K562 (cell line): ENCODE measurements at regions not wholly inside any gene's neighbourhood (a gene's known extent, or its start where the extent isn't known, plus 50 kb on each side); places are given as distances from the start of the nearest gene placed in this dataset.
A peak's percentile ranks its signal among the peaks of the same experiment; 100 is the strongest.

Experiments
- ATAC-seq: fragments of 200-7000 bp; cut with Tn5 transposase; 3 replicates; pipeline ENCODE4 v1.9.1; 2020; ENCODE audit warnings: moderate library complexity
- BruUV-seq: library from RNA; stranded (reverse); fragments of 400-500 nt; replicated peaks from 2 replicates; lab custom pipeline; 2021; lab: Mats Ljungman, UMichigan
- CTCF ChIA-PET: fragments of 300-600 bp; formaldehyde crosslinking; extraction: SDS; loops from one replicate; lab custom pipeline; 2021; ENCODE audit warnings: low intra/inter-chr PET ratio; lab: Yijun Ruan, JAX
- POLR2A ChIA-PET: fragments of 300-600, 350-650 bp; sonication (Branson Sonifier 250); formaldehyde crosslinking; extraction: SDS; loops from one replicate; lab custom pipeline; 2021; ENCODE audit warnings: antibody characterized with exemption, inconsistent platforms; lab: Yijun Ruan, JAX
- DNase-seq, 4 experiments: peaks; one replicate each; pipeline versions ENCODE4 v3.0.0 to v3.0.0-alpha.2; 2011 to 2018; ENCODE audit warnings: low spot score in 3 of 4, mixed read lengths in 3 of 4; ENCODE audit errors: extremely low read depth in 1 of 4
- FAIRE-seq: peaks from 2 replicates; lab custom pipeline; 2011; peaks lifted over from hg19 to GRCh38; lab: Jason Lieb, UNC
- H2AFZ ChIP-seq: 2 replicates; pipeline ENCODE4 v1.6.0; 2011; ENCODE audit warnings: low read depth, low read length, control low read depth, inconsistent platforms
- H3K27ac ChIP-seq: fragments of 200-600 bp; 3 replicates; pipeline ENCODE4 v1.8.0; 2011; ENCODE audit warnings: low read depth, mild to moderate bottlenecking, control low read depth, inconsistent platforms, low read length, moderate library complexity, mixed read lengths; ENCODE audit errors: extremely low read depth
- H3K27me3 ChIP-seq, 2 experiments: fragments of 300-600 bp in 1 of 2; 2 replicates in 1 of 2; 3 replicates in 1 of 2; pipeline versions ENCODE4 v1.6.0 to v1.8.0; 2011; ENCODE audit warnings: inconsistent platforms in 2 of 2, low read length in 2 of 2, mild to moderate bottlenecking in 1 of 2, mixed read lengths in 1 of 2, moderate library complexity in 1 of 2; ENCODE audit not compliant: control insufficient read depth in 2 of 2, insufficient read depth in 2 of 2
- H3K36me3 ChIP-seq: fragments of 300-600 bp; 3 replicates; pipeline ENCODE4 v1.8.0; 2011; ENCODE audit warnings: mild to moderate bottlenecking, low read length, inconsistent platforms; ENCODE audit not compliant: control insufficient read depth, insufficient read depth
- H3K4me1 ChIP-seq, 2 experiments: fragments of 200-600 bp in 1 of 2; replicated peaks in 1 of 2; 2 replicates in 1 of 2; 3 replicates in 1 of 2; pipeline versions ENCODE4 v1.5.1 to v1.8.0; 2011; ENCODE audit warnings: inconsistent platforms in 2 of 2, low read length in 2 of 2, mild to moderate bottlenecking in 1 of 2, mixed read lengths in 1 of 2, moderate library complexity in 1 of 2; ENCODE audit not compliant: control insufficient read depth in 2 of 2, insufficient read depth in 2 of 2
- H3K4me2 ChIP-seq: 2 replicates; pipeline ENCODE4 v1.6.1; 2011; ENCODE audit warnings: low read length, control low read depth, inconsistent platforms, mixed read lengths; ENCODE audit not compliant: insufficient read depth
- H3K4me3 ChIP-seq: fragments of 200-600 bp; sonication (generic), shearing (Covaris generic); 2 replicates; pipeline ENCODE4 v1.5.1; 2016; ENCODE audit warnings: control low read depth, inconsistent platforms
- H3K79me2 ChIP-seq: fragments of 200-600 bp; 3 replicates; pipeline ENCODE4 v1.8.0; 2011; ENCODE audit warnings: low read length, inconsistent platforms; ENCODE audit not compliant: control insufficient read depth, insufficient read depth
- H3K9ac ChIP-seq, 2 experiments: 2 replicates each; pipeline versions ENCODE4 v1.6.0 to v1.6.1; 2011; ENCODE audit warnings: low read depth in 2 of 2, low read length in 2 of 2, control low read depth in 1 of 2, inconsistent platforms in 1 of 2, mild to moderate bottlenecking in 1 of 2, mixed read lengths in 1 of 2; ENCODE audit not compliant: insufficient read depth in 1 of 2
- H3K9me1 ChIP-seq: one replicate; pipeline ENCODE4 v1.6.0; 2011; ENCODE audit warnings: inconsistent platforms, mild to moderate bottlenecking, low read length, moderate library complexity; ENCODE audit not compliant: control insufficient read depth, insufficient read depth
- H3K9me3 ChIP-seq: replicated peaks from 2 replicates; pipeline ENCODE4 v1.5.1; 2011; ENCODE audit warnings: low read depth, low read length, inconsistent platforms; ENCODE audit not compliant: control insufficient read depth, insufficient read depth
- H4K20me1 ChIP-seq: replicated peaks from 2 replicates; pipeline ENCODE4 v1.6.1; 2011; ENCODE audit warnings: low read length, inconsistent platforms, mixed read lengths; ENCODE audit not compliant: control insufficient read depth, insufficient read depth
- ATF1 ChIP-seq, 2 experiments: fragments of 450-650 bp in 1 of 2; IDR thresholded peaks; 2 replicates each; pipeline ENCODE4 v1.6.1; 2016; ENCODE audit warnings: missing compliant biosample characterization in 1 of 2, missing genetic modification characterization in 1 of 2
- MEIS2 ChIP-seq: fragments of 450-650 bp; IDR thresholded peaks from 2 replicates; pipeline ENCODE4 v1.6.1; 2014; ENCODE audit warnings: mild to moderate bottlenecking; ENCODE audit not compliant: partially characterized antibody
- NR0B1 ChIP-seq: fragments of 450-650 bp; IDR thresholded peaks from one replicate; pipeline ENCODE4 v1.6.1; 2018; ENCODE audit warnings: mild to moderate bottlenecking, moderate library complexity; ENCODE audit not compliant: partially characterized antibody
- NR2C2 ChIP-seq, 2 experiments: fragments of 200-800 bp in 1 of 2; sonication (Bioruptor generic) in 1 of 2; sonication (generic) in 1 of 2; formaldehyde crosslinking in 1 of 2; IDR thresholded peaks; 2 replicates each; pipeline versions ENCODE4 v1.6.1 to v1.8.0; 2016 to 2022; ENCODE audit warnings: mild to moderate bottlenecking in 1 of 2, missing compliant biosample characterization in 1 of 2, missing genetic modification characterization in 1 of 2, missing genetic modification reagents in 1 of 2
- PBX2 ChIP-seq, 2 experiments: IDR thresholded peaks in 1 of 2; conservative IDR thresholded peaks in 1 of 2; 2 replicates each; pipeline ENCODE4 v1.6.1; 2016; ENCODE audit warnings: low read depth in 2 of 2, mild to moderate bottlenecking in 1 of 2, missing compliant biosample characterization in 1 of 2, missing genetic modification characterization in 1 of 2, moderate library complexity in 1 of 2
- PKNOX1 ChIP-seq: fragments of 450-650 bp; IDR thresholded peaks from 2 replicates; pipeline ENCODE4 v1.6.1; 2016
- SRSF3 ChIP-seq: fragments of 200-400 bp; formaldehyde crosslinking; IDR thresholded peaks from 2 replicates; pipeline ENCODE4 v1.6.1; 2016; ENCODE audit warnings: mild to moderate bottlenecking, low read length, moderate library complexity; ENCODE audit not compliant: insufficient read depth
- WGBS: fragments of 100-300 bp; shearing (Covaris generic); methylation state at CpG from one replicate; pipeline ENCODE4 v1.1.6; 2016; ENCODE audit warnings: low coverage, mixed read lengths; ENCODE audit not compliant: insufficient coverage; ENCODE audit errors: missing lambda C conversion rate; 5-methylcytosine and 5-hydroxymethylcytosine counted together
- in situ Hi-C: fragments of 300-500 bp; cut with MboI; formaldehyde crosslinking; loops from 4 replicates; pipeline ENCODE4 v1.15.0; 2018; ENCODE audit warnings: inconsistent platforms, mixed read lengths
- intact Hi-C: fragments of 100-400 bp; cut with micrococcal nuclease; formaldehyde crosslinking; loops from 2 replicates; pipeline ENCODE4 v1.14.2; 2022

GRCh38 chr2:103448495-103448894 lies 686.7 kb downstream of the TMEM182 start:
- no peak overlapping the region for H3K4me2 ChIP-seq
- BruUV-seq, result no TSS peak
- no peaks in the 10 kb centered on the region for H3K79me2 ChIP-seq
- intact Hi-C loops (no loop called here), in situ Hi-C loops (no loop called here)
- FAIRE-seq (no peak), DNase-seq (no peak), ATAC-seq (no peak)
- no peak overlapping the region for H3K4me3 ChIP-seq
- POLR2A ChIA-PET, result no interaction called here
- no peaks in the 10 kb centered on the region for H3K36me3 ChIP-seq
- H3K9me3 ChIP-seq, result no peaks in the 10 kb centered on the region
- no peaks in the 10 kb centered on the region for H4K20me1 ChIP-seq
- no peak for TF ChIP-seq NR2C2 (CRISPR knock-in tag; IDR thresholded peaks at IDR 0.05)
- TF ChIP-seq NR2C2 (tag; IDR thresholded peaks at IDR 0.05), result no peak
- TF ChIP-seq MEIS2, result peak; percentile 9
- TF ChIP-seq PBX2 (CRISPR knock-in tag; IDR thresholded peaks at IDR 0.05; ENCODE audit: low read depth), result no peak
- TF ChIP-seq PBX2 (tag; conservative IDR thresholded peaks at IDR 0.05; ENCODE audit: low read depth), result peak; percentile 22; the same call in 1 of the 2 replicates
- TF ChIP-seq PKNOX1, result peak; percentile 71
- TF ChIP-seq NR0B1, result no peak
- TF ChIP-seq SRSF3, result no peak
- no peak for TF ChIP-seq ATF1 (CRISPR knock-in tag; IDR thresholded peaks at IDR 0.05)
- no peak for TF ChIP-seq ATF1 (tag; IDR thresholded peaks at IDR 0.05)
- H3K27me3 ChIP-seq, result no peaks in the 10 kb centered on the region
- CTCF ChIA-PET, result no interaction called here
- no peaks in the 10 kb centered on the region for H3K9me1 ChIP-seq
- no peak overlapping the region for H2AFZ ChIP-seq
- H3K27ac ChIP-seq, result no peak overlapping the region
- 17% methylated on average over 4 of the region's 4 CpGs for WGBS
- H3K4me1 ChIP-seq, result no peaks in the 10 kb centered on the region
- no peak overlapping the region for H3K9ac ChIP-seq
